HL-60 (cell line): ENCODE measurements at regions not wholly inside any gene's neighbourhood (a gene's known extent, or its start where the extent isn't known, plus 50 kb on each side); places are given as distances from the start of the nearest gene placed in this dataset.

Experiments
- DNase-seq, 2 experiments: peaks; one replicate each; pipeline ENCODE4 v3.0.0-alpha.2; 2010 to 2020; ENCODE audit warnings: low read depth in 1 of 2, low spot score in 1 of 2
- H3K27ac ChIP-seq: fragments of 250-450 bp; sonication (Bioruptor Pico); replicated peaks from 2 replicates; pipeline ENCODE4 v1.5.1; 2020; ENCODE audit warnings: mild to moderate bottlenecking, moderate library complexity
- H3K27me3 ChIP-seq: fragments of 250-450 bp; sonication (Bioruptor Pico); 2 replicates; pipeline ENCODE4 v1.5.1; 2021; ENCODE audit warnings: mild to moderate bottlenecking, moderate library complexity; ENCODE audit not compliant: insufficient read depth, poor library complexity, severe bottlenecking
- H3K4me3 ChIP-seq: replicated peaks from 2 replicates; pipeline ENCODE4 v1.5.1; 2011; ENCODE audit warnings: mild to moderate bottlenecking, control low read depth, low read length; ENCODE audit not compliant: insufficient read depth
- GABPA ChIP-seq: IDR thresholded peaks from 2 replicates; pipeline ENCODE4 v1.6.1; 2012; ENCODE audit warnings: low read depth
- POLR2AphosphoS5 ChIP-seq: IDR thresholded peaks from 2 replicates; pipeline ENCODE4 v1.6.1; 2012; ENCODE audit warnings: low read depth
- SPI1 ChIP-seq: IDR thresholded peaks from 2 replicates; pipeline ENCODE4 v1.6.1; 2012; ENCODE audit warnings: low read depth, mild to moderate bottlenecking, borderline replicate concordance
- TF ChIP-seq, protein P1 (sequence below): IDR thresholded peaks from one replicate; pipeline ENCODE4 v1.5.1; 2011; ENCODE audit warnings: low read length, control low read depth, inconsistent platforms; ENCODE audit not compliant: insufficient read depth
- TF ChIP-seq, protein P2 (sequence below): IDR thresholded peaks from 2 replicates; pipeline ENCODE4 v1.6.1; 2012; ENCODE audit warnings: low read depth; ENCODE audit not compliant: insufficient replicate concordance

DNA sequence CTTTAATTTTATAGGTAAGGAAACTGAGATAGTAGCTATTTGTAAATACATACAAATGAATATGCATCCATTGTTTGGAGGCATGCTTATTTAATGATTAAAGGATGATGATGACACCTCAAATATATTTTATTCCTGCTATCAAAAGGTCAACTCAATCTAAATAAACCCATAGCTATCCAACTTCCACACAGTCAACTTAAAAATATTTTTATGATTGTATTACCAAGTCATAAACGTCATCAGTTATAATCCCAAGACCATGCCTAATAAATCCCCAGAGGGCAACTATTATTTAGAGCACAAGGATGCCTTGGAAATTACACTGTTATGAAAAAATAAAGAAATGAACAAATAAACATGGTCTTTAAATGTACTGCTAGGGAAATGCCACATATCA lies 102.1 kb downstream of the MPP7 start:
- no peak overlapping the region for H3K27ac ChIP-seq
- no peak for DNase-seq
- no peaks in the 10 kb centered on the region for H3K27me3 ChIP-seq
- TF ChIP-seq, protein P1, sequence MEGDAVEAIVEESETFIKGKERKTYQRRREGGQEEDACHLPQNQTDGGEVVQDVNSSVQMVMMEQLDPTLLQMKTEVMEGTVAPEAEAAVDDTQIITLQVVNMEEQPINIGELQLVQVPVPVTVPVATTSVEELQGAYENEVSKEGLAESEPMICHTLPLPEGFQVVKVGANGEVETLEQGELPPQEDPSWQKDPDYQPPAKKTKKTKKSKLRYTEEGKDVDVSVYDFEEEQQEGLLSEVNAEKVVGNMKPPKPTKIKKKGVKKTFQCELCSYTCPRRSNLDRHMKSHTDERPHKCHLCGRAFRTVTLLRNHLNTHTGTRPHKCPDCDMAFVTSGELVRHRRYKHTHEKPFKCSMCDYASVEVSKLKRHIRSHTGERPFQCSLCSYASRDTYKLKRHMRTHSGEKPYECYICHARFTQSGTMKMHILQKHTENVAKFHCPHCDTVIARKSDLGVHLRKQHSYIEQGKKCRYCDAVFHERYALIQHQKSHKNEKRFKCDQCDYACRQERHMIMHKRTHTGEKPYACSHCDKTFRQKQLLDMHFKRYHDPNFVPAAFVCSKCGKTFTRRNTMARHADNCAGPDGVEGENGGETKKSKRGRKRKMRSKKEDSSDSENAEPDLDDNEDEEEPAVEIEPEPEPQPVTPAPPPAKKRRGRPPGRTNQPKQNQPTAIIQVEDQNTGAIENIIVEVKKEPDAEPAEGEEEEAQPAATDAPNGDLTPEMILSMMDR: no peak
- TF ChIP-seq POLR2AphosphoS5: no peak
- TF ChIP-seq, protein P2, sequence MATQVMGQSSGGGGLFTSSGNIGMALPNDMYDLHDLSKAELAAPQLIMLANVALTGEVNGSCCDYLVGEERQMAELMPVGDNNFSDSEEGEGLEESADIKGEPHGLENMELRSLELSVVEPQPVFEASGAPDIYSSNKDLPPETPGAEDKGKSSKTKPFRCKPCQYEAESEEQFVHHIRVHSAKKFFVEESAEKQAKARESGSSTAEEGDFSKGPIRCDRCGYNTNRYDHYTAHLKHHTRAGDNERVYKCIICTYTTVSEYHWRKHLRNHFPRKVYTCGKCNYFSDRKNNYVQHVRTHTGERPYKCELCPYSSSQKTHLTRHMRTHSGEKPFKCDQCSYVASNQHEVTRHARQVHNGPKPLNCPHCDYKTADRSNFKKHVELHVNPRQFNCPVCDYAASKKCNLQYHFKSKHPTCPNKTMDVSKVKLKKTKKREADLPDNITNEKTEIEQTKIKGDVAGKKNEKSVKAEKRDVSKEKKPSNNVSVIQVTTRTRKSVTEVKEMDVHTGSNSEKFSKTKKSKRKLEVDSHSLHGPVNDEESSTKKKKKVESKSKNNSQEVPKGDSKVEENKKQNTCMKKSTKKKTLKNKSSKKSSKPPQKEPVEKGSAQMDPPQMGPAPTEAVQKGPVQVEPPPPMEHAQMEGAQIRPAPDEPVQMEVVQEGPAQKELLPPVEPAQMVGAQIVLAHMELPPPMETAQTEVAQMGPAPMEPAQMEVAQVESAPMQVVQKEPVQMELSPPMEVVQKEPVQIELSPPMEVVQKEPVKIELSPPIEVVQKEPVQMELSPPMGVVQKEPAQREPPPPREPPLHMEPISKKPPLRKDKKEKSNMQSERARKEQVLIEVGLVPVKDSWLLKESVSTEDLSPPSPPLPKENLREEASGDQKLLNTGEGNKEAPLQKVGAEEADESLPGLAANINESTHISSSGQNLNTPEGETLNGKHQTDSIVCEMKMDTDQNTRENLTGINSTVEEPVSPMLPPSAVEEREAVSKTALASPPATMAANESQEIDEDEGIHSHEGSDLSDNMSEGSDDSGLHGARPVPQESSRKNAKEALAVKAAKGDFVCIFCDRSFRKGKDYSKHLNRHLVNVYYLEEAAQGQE: no peak
- TF ChIP-seq GABPA: no peak
- TF ChIP-seq SPI1: no peak
- no peak overlapping the region for H3K4me3 ChIP-seq

DNA sequence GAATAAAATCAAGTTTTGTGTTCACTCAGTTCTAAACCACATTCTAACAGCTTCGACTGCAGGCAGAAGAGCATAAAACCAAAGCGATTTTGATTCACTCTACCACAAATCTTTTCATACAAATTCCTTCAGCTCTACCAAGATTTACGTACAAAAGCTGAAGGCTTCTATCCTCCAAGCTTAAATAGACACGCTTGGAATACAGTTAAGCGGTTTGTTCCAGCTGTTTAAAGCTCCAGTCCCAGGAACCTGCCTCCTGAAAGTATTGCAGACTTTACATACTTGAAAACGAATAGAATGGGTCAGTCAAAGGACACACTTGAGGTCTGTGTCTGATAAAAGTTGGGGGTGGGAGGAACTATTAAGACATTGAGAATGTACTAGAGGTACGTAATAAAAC lies 102.9 kb downstream of the MPP7 start:
- TF ChIP-seq POLR2AphosphoS5 (no peak), SPI1 (no peak), GABPA (no peak)
- TF ChIP-seq, protein P2: no peak
- TF ChIP-seq, protein P1: no peak
- Histone ChIP-seq H3K27me3 (no peaks in the 10 kb centered on the region), H3K27ac (no peak overlapping the region), H3K4me3 (no peak overlapping the region)
- DNase-seq: no peak

DNA sequence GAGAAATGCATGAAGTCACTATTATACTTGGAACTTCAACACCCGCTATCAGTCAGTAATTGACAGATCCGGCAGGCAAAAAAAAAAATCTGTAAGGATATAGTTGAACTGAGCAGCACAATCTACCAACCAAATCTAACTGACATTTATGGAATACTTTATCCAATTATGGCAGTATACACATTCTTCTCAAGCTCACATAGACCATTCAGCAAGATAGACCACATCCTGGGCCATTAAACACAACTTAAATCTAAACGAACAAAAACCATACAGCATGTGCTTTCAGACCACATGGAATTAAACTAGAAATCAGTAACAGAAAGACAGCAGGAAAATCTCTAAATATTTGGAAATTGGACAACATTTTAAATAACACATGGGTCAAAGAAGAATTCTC lies 112.7 kb downstream of the MPP7 start:
- no peak for DNase-seq
- TF ChIP-seq, protein P1: no peak
- TF ChIP-seq SPI1 (no peak), GABPA (no peak), POLR2AphosphoS5 (no peak)
- TF ChIP-seq, protein P2: no peak
- Histone ChIP-seq H3K27ac (no peak overlapping the region), H3K27me3 (no peaks in the 10 kb centered on the region), H3K4me3 (no peak overlapping the region)
